ENCODE measurements at regions not wholly inside any gene's neighbourhood (a gene's known extent, or its start where the extent isn't known, plus 50 kb on each side); places are given as distances from the start of the nearest gene placed in this dataset.
"Not testable (repeated sequence)": the region's sequence is repeated elsewhere in the genome, so short reads cannot be mapped to it uniquely, and the experiment has no call there.

DNA sequence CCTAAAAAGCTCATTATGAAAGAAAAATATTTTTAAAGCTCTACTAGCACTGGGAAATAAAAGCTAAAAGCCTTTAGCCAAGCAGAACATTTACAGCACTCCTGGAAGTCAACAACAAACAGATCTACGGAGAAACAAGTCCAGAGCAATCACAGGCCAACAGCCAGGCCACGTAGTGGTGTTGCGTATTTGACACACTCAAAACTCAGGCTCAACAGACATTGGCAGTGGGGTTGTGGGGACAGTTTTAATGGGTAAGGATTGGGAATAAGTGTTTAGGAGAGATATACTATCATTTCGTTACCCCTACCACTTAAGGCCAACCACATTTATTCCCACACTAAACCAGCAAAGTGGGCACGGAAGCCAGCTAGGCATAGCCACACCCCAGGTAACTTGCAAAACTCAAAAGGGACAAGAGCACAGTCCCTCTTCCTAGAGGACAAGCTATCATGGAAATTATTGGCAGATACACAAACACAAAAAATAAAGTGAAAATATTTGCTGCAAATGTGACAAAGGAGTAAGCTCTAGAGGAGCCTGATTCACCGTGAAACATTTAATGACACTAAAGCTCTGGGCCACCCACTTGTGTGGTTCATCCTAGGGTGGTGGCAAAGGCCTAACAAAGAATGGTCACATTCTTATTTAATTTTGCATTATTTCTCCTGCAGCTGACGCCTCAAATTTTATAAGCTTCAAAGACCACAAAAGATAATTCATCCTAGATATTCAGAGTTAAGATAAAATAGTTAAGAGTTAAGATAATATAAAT is 498.2 kb downstream of the TNS3 start:
- DNase-seq (ENCODE audit: low spot score in 2 of 2), result no peak
- H3K36me3 Mint-ChIP-seq, result no peaks in the 10 kb centered on the region
- peaks cover 6% of the 10 kb centered on the region for H3K27me3 Mint-ChIP-seq
- no peak for ATAC-seq (ENCODE audit: low read depth)
- no peak overlapping the region for H3K27ac Mint-ChIP-seq
- no peaks in the 10 kb centered on the region for H3K9me3 Mint-ChIP-seq
- H3K4me3 Mint-ChIP-seq, result no peak overlapping the region
- H3K4me1 Mint-ChIP-seq, result no peaks in the 10 kb centered on the region

- H3K36me3 Mint-ChIP-seq, result no peaks in the 10 kb centered on the region
- no peak overlapping the region for H3K4me3 Mint-ChIP-seq
- H3K27me3 Mint-ChIP-seq, result peaks cover 6% of the 10 kb centered on the region
- no peaks in the 10 kb centered on the region for H3K4me1 Mint-ChIP-seq
- no peak overlapping the region for H3K27ac Mint-ChIP-seq
- DNase-seq (ENCODE audit: low spot score in 2 of 2) (no peak), ATAC-seq (ENCODE audit: low read depth) (no peak)
- no peaks in the 10 kb centered on the region for H3K9me3 Mint-ChIP-seq
Observed at GRCh38 chr7:47080816-47081215, 501.1 kb downstream of the TNS3 start.

GRCh38 chr7:47078241-47078640 is 503.7 kb downstream of the TNS3 start:
- ATAC-seq (ENCODE audit: low read depth) (no peak), DNase-seq (ENCODE audit: low spot score in 2 of 2) (no peak)
- H3K4me1 Mint-ChIP-seq, result peaks cover 2% of the 10 kb centered on the region
- H3K4me3 Mint-ChIP-seq, result no peak overlapping the region
- H3K27ac Mint-ChIP-seq, result no peak overlapping the region
- H3K27me3 Mint-ChIP-seq, result peaks cover 8% of the 10 kb centered on the region
- no peaks in the 10 kb centered on the region for H3K9me3 Mint-ChIP-seq
- H3K36me3 Mint-ChIP-seq, result no peaks in the 10 kb centered on the region

DNA sequence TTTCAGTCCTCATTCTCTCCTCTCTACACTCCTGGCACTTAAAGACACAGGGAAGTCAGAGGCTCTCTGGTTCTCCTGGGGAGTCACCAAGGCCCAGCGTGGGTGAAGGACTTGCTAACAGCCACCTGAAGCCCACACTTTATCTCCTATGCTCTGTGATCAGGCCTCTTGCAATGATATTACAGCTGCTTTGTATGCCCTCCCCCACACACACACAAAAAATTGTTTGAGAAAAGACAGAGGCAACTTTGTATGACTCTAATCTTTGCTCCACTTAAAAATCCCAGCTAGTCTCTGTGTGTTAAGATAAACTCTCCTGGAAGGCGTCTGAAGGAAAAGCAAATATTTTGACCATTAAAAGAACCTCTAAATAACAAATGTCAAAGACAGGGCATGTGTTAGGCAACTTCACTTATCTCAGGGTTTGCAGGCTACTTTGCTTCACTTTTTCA is 507.2 kb downstream of the TNS3 start:
- Mint-ChIP-seq H3K4me1 (peaks cover 2% of the 10 kb centered on the region), H3K27ac (no peak overlapping the region), H3K9me3 (no peaks in the 10 kb centered on the region), H3K36me3 (no peaks in the 10 kb centered on the region), H3K4me3 (no peak overlapping the region), H3K27me3 (peaks cover 5% of the 10 kb centered on the region)
- ATAC-seq (ENCODE audit: low read depth) (no peak), DNase-seq (ENCODE audit: low spot score in 2 of 2) (no peak)

DNA sequence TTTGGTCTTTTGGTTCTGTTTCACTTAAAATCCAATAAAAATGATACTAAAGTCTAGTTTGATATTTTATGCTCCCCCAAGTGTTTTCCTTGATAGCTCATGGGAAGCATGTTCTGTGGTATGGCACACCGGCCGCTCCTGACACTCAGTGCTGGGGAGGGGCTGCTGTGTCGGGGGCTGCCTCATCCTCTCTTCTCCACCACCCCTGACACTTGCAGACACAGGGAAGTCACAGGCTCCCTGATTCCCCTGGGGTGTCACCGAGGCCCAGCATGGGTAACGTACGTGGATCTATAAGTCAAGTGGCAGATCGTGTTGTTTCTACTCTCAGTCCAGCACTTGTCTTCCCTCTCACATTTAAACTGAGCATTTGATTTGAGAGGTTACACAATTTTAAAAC is 508.6 kb downstream of the TNS3 start:
- H3K4me3 Mint-ChIP-seq, result no peak overlapping the region
- ATAC-seq (ENCODE audit: low read depth) (no peak), DNase-seq (ENCODE audit: low spot score in 2 of 2) (no peak)
- H3K9me3 Mint-ChIP-seq, result no peaks in the 10 kb centered on the region
- H3K4me1 Mint-ChIP-seq, result peaks cover 2% of the 10 kb centered on the region
- peaks cover 2% of the 10 kb centered on the region for H3K27me3 Mint-ChIP-seq
- H3K36me3 Mint-ChIP-seq, result no peaks in the 10 kb centered on the region
- no peak overlapping the region for H3K27ac Mint-ChIP-seq

DNA sequence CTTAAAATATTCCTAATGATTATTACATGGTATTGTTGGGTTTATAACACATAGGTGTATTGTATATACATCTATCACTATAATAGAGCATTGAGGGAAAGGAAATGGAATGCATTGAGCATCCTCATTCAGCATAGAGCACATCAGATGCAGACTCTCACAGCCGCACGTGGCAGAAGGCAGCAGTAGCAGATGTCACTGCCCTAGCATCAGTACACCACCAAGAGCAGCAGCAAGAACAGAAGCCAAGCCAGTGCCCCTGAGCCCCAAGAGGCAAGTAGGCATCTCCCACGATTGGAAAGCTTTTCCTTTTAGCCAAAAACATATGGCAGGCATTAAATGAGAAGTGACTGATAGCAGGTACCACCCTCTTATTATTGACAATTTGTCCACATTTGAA is 510.0 kb downstream of the TNS3 start:
- Mint-ChIP-seq H3K9me3 (no peaks in the 10 kb centered on the region), H3K27me3 (peaks cover 4% of the 10 kb centered on the region), H3K36me3 (no peaks in the 10 kb centered on the region), H3K27ac (no peak overlapping the region), H3K4me1 (peaks cover 2% of the 10 kb centered on the region), H3K4me3 (no peak overlapping the region)
- DNase-seq (ENCODE audit: low spot score in 2 of 2) (no peak), ATAC-seq (ENCODE audit: low read depth) (no peak)

GRCh38 chr7:47069385-47070076 is 512.4 kb downstream of the TNS3 start:
- DNase-seq (ENCODE audit: low spot score in 2 of 2), result no peak
- no peaks in the 10 kb centered on the region for H3K36me3 Mint-ChIP-seq
- no peak overlapping the region for H3K4me3 Mint-ChIP-seq
- no peak for ATAC-seq (ENCODE audit: low read depth)
- peaks cover 2% of the 10 kb centered on the region for H3K4me1 Mint-ChIP-seq
- H3K9me3 Mint-ChIP-seq, result peaks cover 1% of the 10 kb centered on the region
- H3K27me3 Mint-ChIP-seq, result peaks cover 14% of the 10 kb centered on the region
- no peak overlapping the region for H3K27ac Mint-ChIP-seq

- DNase-seq (ENCODE audit: low spot score in 2 of 2) (no peak), ATAC-seq (ENCODE audit: low read depth) (no peak)
- no peaks in the 10 kb centered on the region for H3K4me1 Mint-ChIP-seq
- peaks cover 1% of the 10 kb centered on the region for H3K9me3 Mint-ChIP-seq
- no peak overlapping the region for H3K27ac Mint-ChIP-seq
- peaks cover 14% of the 10 kb centered on the region for H3K27me3 Mint-ChIP-seq
- H3K36me3 Mint-ChIP-seq, result no peaks in the 10 kb centered on the region
- H3K4me3 Mint-ChIP-seq, result no peak overlapping the region
Observed at GRCh38 chr7:47066976-47067614, 514.8 kb downstream of the TNS3 start.

DNA sequence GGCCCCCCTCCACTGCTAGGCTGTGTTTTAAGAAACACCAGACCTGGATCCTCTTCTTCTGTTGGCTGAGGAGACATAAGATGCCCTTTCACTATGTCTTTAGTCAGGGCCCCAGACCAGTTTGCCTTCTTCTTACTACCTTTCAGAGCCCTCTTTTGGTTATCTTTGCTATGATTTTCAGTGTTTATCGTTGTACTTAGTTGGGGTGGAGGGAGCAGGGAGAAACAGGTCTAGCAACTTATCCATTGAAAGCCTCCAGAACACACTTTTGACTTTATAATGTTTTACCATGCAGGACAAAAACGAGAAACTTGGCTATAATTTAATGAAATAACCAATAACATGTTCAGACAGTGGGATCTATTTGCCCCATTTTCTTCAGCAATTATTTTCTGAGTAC is 525.2 kb downstream of the TNS3 start:
- Mint-ChIP-seq H3K9me3 (peaks cover 4% of the 10 kb centered on the region), H3K27me3 (peaks cover 9% of the 10 kb centered on the region), H3K4me3 (no peak overlapping the region), H3K27ac (no peak overlapping the region), H3K4me1 (no peaks in the 10 kb centered on the region), H3K36me3 (no peaks in the 10 kb centered on the region)
- ATAC-seq (ENCODE audit: low read depth) (no peak), DNase-seq (ENCODE audit: low spot score in 2 of 2) (no peak)

DNA sequence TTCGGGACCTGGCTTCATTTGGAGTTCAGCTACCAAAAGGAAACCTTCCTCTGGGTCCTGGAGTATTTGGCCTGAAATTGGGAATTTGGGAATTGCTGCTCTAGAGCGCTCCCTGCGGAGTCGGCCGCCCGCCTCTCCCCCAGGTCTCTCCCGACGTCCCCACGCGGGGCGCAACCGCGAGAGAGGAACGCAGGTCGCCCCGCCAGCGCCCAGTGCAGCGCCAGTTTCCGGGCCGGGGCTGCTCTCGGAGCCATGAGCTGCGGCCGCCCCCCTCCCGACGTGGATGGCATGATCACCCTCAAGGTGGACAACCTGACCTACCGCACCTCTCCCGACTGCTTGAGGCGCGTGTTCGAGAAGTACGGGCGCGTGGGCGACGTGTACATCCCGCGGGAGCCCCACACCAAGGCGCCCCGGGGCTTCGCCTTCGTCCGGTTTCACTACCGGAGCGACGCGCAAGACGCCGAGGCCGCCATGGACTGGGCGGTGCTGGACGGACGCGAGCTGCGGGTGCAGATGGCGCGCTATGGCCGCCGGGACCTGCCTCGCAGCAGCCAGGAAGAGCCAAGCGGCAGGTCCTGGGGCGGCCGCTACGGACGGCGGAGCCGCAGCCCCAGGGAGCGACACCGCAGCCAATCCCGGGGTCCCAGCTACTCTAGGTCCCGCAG is 529.2 kb downstream of the TNS3 start:
- not testable (repeated sequence) for H3K4me3 Mint-ChIP-seq; H3K4me1 Mint-ChIP-seq; H3K27me3 Mint-ChIP-seq; DNase-seq (ENCODE audit: low spot score in 2 of 2); H3K36me3 Mint-ChIP-seq; H3K9me3 Mint-ChIP-seq; ATAC-seq (ENCODE audit: low read depth); H3K27ac Mint-ChIP-seq

- DNase-seq (ENCODE audit: low spot score in 2 of 2), result no peak
- peaks cover 4% of the 10 kb centered on the region for H3K27me3 Mint-ChIP-seq
- no peaks in the 10 kb centered on the region for H3K36me3 Mint-ChIP-seq
- H3K9me3 Mint-ChIP-seq, result peaks cover 2% of the 10 kb centered on the region
- no peak overlapping the region for H3K27ac Mint-ChIP-seq
- no peak for ATAC-seq (ENCODE audit: low read depth)
- no peaks in the 10 kb centered on the region for H3K4me1 Mint-ChIP-seq
- no peak overlapping the region for H3K4me3 Mint-ChIP-seq
Observed at GRCh38 chr7:47049234-47049774, 532.6 kb downstream of the TNS3 start.

DNA sequence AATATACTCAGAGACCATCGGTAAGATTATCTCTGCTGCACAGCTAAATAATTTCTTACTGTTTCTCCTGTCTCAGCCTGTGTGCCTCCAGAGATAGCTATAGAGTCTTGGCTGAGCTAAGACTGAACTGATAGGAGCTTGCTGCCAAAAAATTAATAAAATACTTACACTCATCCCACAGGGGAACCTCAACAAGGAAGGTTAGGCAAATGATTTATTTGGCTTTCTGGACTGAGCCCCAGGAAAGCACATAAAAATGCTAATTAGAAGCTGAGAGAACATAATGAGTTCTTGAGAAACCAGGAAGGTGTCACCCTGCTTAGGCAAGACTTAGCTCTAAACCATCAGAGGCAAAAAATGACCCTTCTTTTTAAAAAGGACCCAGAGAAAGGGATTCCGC is 534.5 kb downstream of the TNS3 start:
- Mint-ChIP-seq H3K4me1 (no peaks in the 10 kb centered on the region), H3K27me3 (no peaks in the 10 kb centered on the region), H3K4me3 (no peak overlapping the region), H3K27ac (no peak overlapping the region), H3K9me3 (no peaks in the 10 kb centered on the region), H3K36me3 (no peaks in the 10 kb centered on the region)
- ATAC-seq (ENCODE audit: low read depth) (no peak), DNase-seq (ENCODE audit: low spot score in 2 of 2) (no peak)

DNA sequence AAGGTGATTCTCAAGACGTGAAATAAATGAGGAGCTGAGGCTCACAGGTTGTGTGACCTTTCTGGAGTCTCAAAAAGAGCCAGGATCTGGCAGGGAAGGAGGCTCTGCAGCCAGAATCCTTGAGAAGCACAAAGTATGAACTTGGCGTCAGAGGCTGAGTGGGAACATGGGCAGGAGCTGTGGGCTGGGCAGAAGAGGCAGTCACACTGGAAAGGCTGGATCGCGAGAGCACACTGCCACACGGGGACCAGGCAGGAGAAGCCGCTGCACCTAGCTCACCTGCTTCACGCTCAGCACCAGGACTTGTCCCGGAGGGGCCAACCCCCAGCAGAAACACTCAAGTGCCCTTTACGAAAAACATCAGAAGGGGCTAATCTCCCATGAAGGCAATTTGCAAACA is 535.0 kb downstream of the TNS3 start:
- no peaks in the 10 kb centered on the region for H3K36me3 Mint-ChIP-seq
- no peaks in the 10 kb centered on the region for H3K9me3 Mint-ChIP-seq
- no peaks in the 10 kb centered on the region for H3K4me1 Mint-ChIP-seq
- no peak overlapping the region for H3K27ac Mint-ChIP-seq
- ATAC-seq (ENCODE audit: low read depth) (no peak), DNase-seq (ENCODE audit: low spot score in 2 of 2) (no peak)
- H3K4me3 Mint-ChIP-seq, result no peak overlapping the region
- H3K27me3 Mint-ChIP-seq, result no peaks in the 10 kb centered on the region

All from memory B cell (primary cell).